K562 (cell line): ENCODE measurements at regions not wholly inside any gene's neighbourhood (a gene's known extent, or its start where the extent isn't known, plus 50 kb on each side); places are given as distances from the start of the nearest gene placed in this dataset.

ENCODE experiments used
- ATAC-seq: fragments of 200-7000 bp; cut with Tn5 transposase; 3 replicates; pipeline ENCODE4 v1.9.1; 2020; ENCODE audit warnings: moderate library complexity
- BruUV-seq: library from RNA; stranded (reverse); fragments of 400-500 nt; replicated peaks from 2 replicates; lab custom pipeline; 2021; lab: Mats Ljungman, UMichigan
- CTCF ChIA-PET: fragments of 300-600 bp; formaldehyde crosslinking; extraction: SDS; loops from one replicate; lab custom pipeline; 2021; ENCODE audit warnings: low intra/inter-chr PET ratio; lab: Yijun Ruan, JAX
- POLR2A ChIA-PET: fragments of 300-600, 350-650 bp; sonication (Branson Sonifier 250); formaldehyde crosslinking; extraction: SDS; loops from one replicate; lab custom pipeline; 2021; ENCODE audit warnings: antibody characterized with exemption, inconsistent platforms; lab: Yijun Ruan, JAX
- DNase-seq, 4 experiments: peaks; one replicate each; pipeline versions ENCODE4 v3.0.0 to v3.0.0-alpha.2; 2011 to 2018; ENCODE audit warnings: low spot score in 3 of 4, mixed read lengths in 3 of 4; ENCODE audit errors: extremely low read depth in 1 of 4
- FAIRE-seq: peaks from 2 replicates; lab custom pipeline; 2011; peaks lifted over from hg19 to GRCh38; lab: Jason Lieb, UNC
- H2AFZ ChIP-seq: 2 replicates; pipeline ENCODE4 v1.6.0; 2011; ENCODE audit warnings: low read depth, low read length, control low read depth, inconsistent platforms
- H3K27ac ChIP-seq: fragments of 200-600 bp; 3 replicates; pipeline ENCODE4 v1.8.0; 2011; ENCODE audit warnings: low read depth, mild to moderate bottlenecking, control low read depth, inconsistent platforms, low read length, moderate library complexity, mixed read lengths; ENCODE audit errors: extremely low read depth
- H3K27me3 ChIP-seq, 2 experiments: fragments of 300-600 bp in 1 of 2; 2 replicates in 1 of 2; 3 replicates in 1 of 2; pipeline versions ENCODE4 v1.6.0 to v1.8.0; 2011; ENCODE audit warnings: inconsistent platforms in 2 of 2, low read length in 2 of 2, mild to moderate bottlenecking in 1 of 2, mixed read lengths in 1 of 2, moderate library complexity in 1 of 2; ENCODE audit not compliant: control insufficient read depth in 2 of 2, insufficient read depth in 2 of 2
- H3K36me3 ChIP-seq: fragments of 300-600 bp; 3 replicates; pipeline ENCODE4 v1.8.0; 2011; ENCODE audit warnings: mild to moderate bottlenecking, low read length, inconsistent platforms; ENCODE audit not compliant: control insufficient read depth, insufficient read depth
- H3K4me1 ChIP-seq, 2 experiments: fragments of 200-600 bp in 1 of 2; replicated peaks in 1 of 2; 2 replicates in 1 of 2; 3 replicates in 1 of 2; pipeline versions ENCODE4 v1.5.1 to v1.8.0; 2011; ENCODE audit warnings: inconsistent platforms in 2 of 2, low read length in 2 of 2, mild to moderate bottlenecking in 1 of 2, mixed read lengths in 1 of 2, moderate library complexity in 1 of 2; ENCODE audit not compliant: control insufficient read depth in 2 of 2, insufficient read depth in 2 of 2
- H3K4me2 ChIP-seq: 2 replicates; pipeline ENCODE4 v1.6.1; 2011; ENCODE audit warnings: low read length, control low read depth, inconsistent platforms, mixed read lengths; ENCODE audit not compliant: insufficient read depth
- H3K4me3 ChIP-seq: fragments of 200-600 bp; sonication (generic), shearing (Covaris generic); 2 replicates; pipeline ENCODE4 v1.5.1; 2016; ENCODE audit warnings: control low read depth, inconsistent platforms
- H3K79me2 ChIP-seq: fragments of 200-600 bp; 3 replicates; pipeline ENCODE4 v1.8.0; 2011; ENCODE audit warnings: low read length, inconsistent platforms; ENCODE audit not compliant: control insufficient read depth, insufficient read depth
- H3K9ac ChIP-seq, 2 experiments: 2 replicates each; pipeline versions ENCODE4 v1.6.0 to v1.6.1; 2011; ENCODE audit warnings: low read depth in 2 of 2, low read length in 2 of 2, control low read depth in 1 of 2, inconsistent platforms in 1 of 2, mild to moderate bottlenecking in 1 of 2, mixed read lengths in 1 of 2; ENCODE audit not compliant: insufficient read depth in 1 of 2
- H3K9me1 ChIP-seq: one replicate; pipeline ENCODE4 v1.6.0; 2011; ENCODE audit warnings: inconsistent platforms, mild to moderate bottlenecking, low read length, moderate library complexity; ENCODE audit not compliant: control insufficient read depth, insufficient read depth
- H3K9me3 ChIP-seq: replicated peaks from 2 replicates; pipeline ENCODE4 v1.5.1; 2011; ENCODE audit warnings: low read depth, low read length, inconsistent platforms; ENCODE audit not compliant: control insufficient read depth, insufficient read depth
- H4K20me1 ChIP-seq: replicated peaks from 2 replicates; pipeline ENCODE4 v1.6.1; 2011; ENCODE audit warnings: low read length, inconsistent platforms, mixed read lengths; ENCODE audit not compliant: control insufficient read depth, insufficient read depth
- BCL6 ChIP-seq: fragments of 250-450 bp; sonication (Bioruptor Pico); IDR thresholded peaks from 2 replicates; pipeline ENCODE4 v1.4.0; 2020
- CHD2 ChIP-seq: IDR thresholded peaks from 2 replicates; pipeline ENCODE4 v1.6.1; 2011; ENCODE audit warnings: low read depth, low read length
- CTBP1 ChIP-seq: fragments of 450-650 bp; IDR thresholded peaks from 2 replicates; pipeline ENCODE4 v1.6.1; 2016; ENCODE audit warnings: borderline replicate concordance
- EP300 ChIP-seq: IDR thresholded peaks from 2 replicates; pipeline ENCODE4 v1.6.1; 2012; ENCODE audit warnings: low read length, improper control_type of control experiment
- MYC ChIP-seq, 2 experiments: fragments of 250-450 bp in 1 of 2; sonication (Bioruptor Pico) in 1 of 2; IDR thresholded peaks; 2 replicates each; pipeline versions ENCODE4 v1.5.1 to v1.6.1; 2012 to 2021; ENCODE audit warnings: low read depth in 2 of 2, borderline replicate concordance in 1 of 2, improper control_type of control experiment in 1 of 2, low read length in 1 of 2, mild to moderate bottlenecking in 1 of 2, moderate library complexity in 1 of 2
- NR2C1 ChIP-seq, 2 experiments: fragments of 450-650 bp; IDR thresholded peaks; 2 replicates each; pipeline ENCODE4 v1.6.1; 2017; ENCODE audit warnings: mild to moderate bottlenecking in 2 of 2, antibody characterized with exemption in 1 of 2, inconsistent platforms in 1 of 2, missing compliant biosample characterization in 1 of 2, missing genetic modification characterization in 1 of 2
- POLR2A ChIP-seq: fragments of 450-650 bp; conservative IDR thresholded peaks from 2 replicates; pipeline ENCODE4 v1.6.1; 2016
- RBM14 ChIP-seq: fragments of 200-400 bp; formaldehyde crosslinking; IDR thresholded peaks from 2 replicates; pipeline ENCODE4 v1.6.1; 2018; ENCODE audit warnings: low read depth, mild to moderate bottlenecking, low read length, moderate library complexity, borderline replicate concordance; ENCODE audit not compliant: insufficient read depth
- SIN3A ChIP-seq, 2 experiments: fragments of 150-350 bp in 1 of 2; IDR thresholded peaks; 2 replicates each; pipeline ENCODE4 v1.6.1; 2011 to 2016; ENCODE audit warnings: borderline replicate concordance in 2 of 2, low read depth in 2 of 2, low read length in 2 of 2, mild to moderate bottlenecking in 2 of 2, moderate library complexity in 2 of 2; ENCODE audit not compliant: control insufficient read depth in 1 of 2
- SUPT5H ChIP-seq: fragments of 450-650 bp; IDR thresholded peaks from 2 replicates; pipeline ENCODE4 v1.6.1; 2016
- WGBS: fragments of 100-300 bp; shearing (Covaris generic); methylation state at CpG from one replicate; pipeline ENCODE4 v1.1.6; 2016; ENCODE audit warnings: low coverage, mixed read lengths; ENCODE audit not compliant: insufficient coverage; ENCODE audit errors: missing lambda C conversion rate; 5-methylcytosine and 5-hydroxymethylcytosine counted together
- in situ Hi-C: fragments of 300-500 bp; cut with MboI; formaldehyde crosslinking; loops from 4 replicates; pipeline ENCODE4 v1.15.0; 2018; ENCODE audit warnings: inconsistent platforms, mixed read lengths
- intact Hi-C: fragments of 100-400 bp; cut with micrococcal nuclease; formaldehyde crosslinking; loops from 2 replicates; pipeline ENCODE4 v1.14.2; 2022
- TF ChIP-seq, protein P1 (sequence below): fragments of 250-450 bp; sonication (Bioruptor Pico); IDR thresholded peaks from 2 replicates; pipeline ENCODE4 v1.5.0; 2022; ENCODE audit warnings: mild to moderate bottlenecking
- TF ChIP-seq, protein P2 (sequence below): fragments of 250-450 bp; sonication (Bioruptor Pico); IDR thresholded peaks from 2 replicates; pipeline ENCODE4 v1.6.1; 2021; ENCODE audit warnings: mild to moderate bottlenecking

DNA sequence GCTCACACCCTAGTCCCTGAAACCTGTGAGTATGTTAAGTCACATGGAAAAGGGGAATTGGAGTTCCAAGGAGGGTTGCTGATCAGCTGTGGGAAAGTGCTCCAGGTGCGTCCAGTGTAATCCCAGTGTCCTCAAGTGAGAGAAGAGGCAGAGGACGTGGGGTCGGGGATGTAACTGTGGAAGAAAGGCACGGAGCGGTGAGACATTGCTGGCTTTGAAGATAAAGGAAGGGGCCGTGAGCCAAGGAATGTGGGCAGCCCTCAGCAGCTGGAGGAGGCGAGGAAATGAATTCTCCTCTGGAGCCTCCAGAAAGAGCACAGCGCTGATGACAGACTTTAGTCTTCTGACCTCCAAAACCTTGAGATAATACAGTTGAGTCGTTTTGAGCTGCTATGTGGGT, 191.6 kb upstream of the TMEM132C start:
- DNase-seq (no peak), FAIRE-seq (no peak), ATAC-seq (no peak)
- Histone ChIP-seq H3K27ac (no peak overlapping the region), H3K4me2 (no peak overlapping the region), H3K79me2 (no peaks in the 10 kb centered on the region), H3K4me1 (no peaks in the 10 kb centered on the region), H3K9me3 (no peaks in the 10 kb centered on the region), H3K9me1 (no peaks in the 10 kb centered on the region), H3K9ac (no peak overlapping the region), H2AFZ (no peak overlapping the region), H4K20me1 (no peaks in the 10 kb centered on the region), H3K27me3 (no peaks in the 10 kb centered on the region), H3K4me3 (no peak overlapping the region), H3K36me3 (no peaks in the 10 kb centered on the region)
- 2% methylated on average over 9 of the region's 9 CpGs for WGBS
- in situ Hi-C loops (no loop called here), intact Hi-C loops (no loop called here)
- TF ChIP-seq, protein P1, sequence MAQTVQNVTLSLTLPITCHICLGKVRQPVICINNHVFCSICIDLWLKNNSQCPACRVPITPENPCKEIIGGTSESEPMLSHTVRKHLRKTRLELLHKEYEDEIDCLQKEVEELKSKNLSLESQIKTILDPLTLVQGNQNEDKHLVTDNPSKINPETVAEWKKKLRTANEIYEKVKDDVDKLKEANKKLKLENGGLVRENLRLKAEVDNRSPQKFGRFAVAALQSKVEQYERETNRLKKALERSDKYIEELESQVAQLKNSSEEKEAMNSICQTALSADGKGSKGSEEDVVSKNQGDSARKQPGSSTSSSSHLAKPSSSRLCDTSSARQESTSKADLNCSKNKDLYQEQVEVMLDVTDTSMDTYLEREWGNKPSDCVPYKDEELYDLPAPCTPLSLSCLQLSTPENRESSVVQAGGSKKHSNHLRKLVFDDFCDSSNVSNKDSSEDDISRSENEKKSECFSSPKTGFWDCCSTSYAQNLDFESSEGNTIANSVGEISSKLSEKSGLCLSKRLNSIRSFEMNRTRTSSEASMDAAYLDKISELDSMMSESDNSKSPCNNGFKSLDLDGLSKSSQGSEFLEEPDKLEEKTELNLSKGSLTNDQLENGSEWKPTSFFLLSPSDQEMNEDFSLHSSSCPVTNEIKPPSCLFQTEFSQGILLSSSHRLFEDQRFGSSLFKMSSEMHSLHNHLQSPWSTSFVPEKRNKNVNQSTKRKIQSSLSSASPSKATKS (CRISPR knock-in tag), result no peak
- TF ChIP-seq SIN3A (IDR thresholded peaks at IDR 0.05; ENCODE audit: borderline replicate concordance in 2 of 2, control insufficient read depth in 1 of 2, low read depth in 2 of 2, low read length in 2 of 2) (no peak), POLR2A (no peak), CHD2 (no peak), BCL6 (CRISPR knock-in tag) (no peak), EP300 (no peak), NR2C1 (IDR thresholded peaks at IDR 0.05) (no peak), NR2C1 (tag; IDR thresholded peaks at IDR 0.05) (no peak), SUPT5H (no peak), MYC (IDR thresholded peaks at IDR 0.05; ENCODE audit: low read depth, low read length) (no peak), MYC (CRISPR knock-in tag; IDR thresholded peaks at IDR 0.05; ENCODE audit: borderline replicate concordance, low read depth) (no peak), RBM14 (no peak), CTBP1 (no peak)
- TF ChIP-seq, protein P2, sequence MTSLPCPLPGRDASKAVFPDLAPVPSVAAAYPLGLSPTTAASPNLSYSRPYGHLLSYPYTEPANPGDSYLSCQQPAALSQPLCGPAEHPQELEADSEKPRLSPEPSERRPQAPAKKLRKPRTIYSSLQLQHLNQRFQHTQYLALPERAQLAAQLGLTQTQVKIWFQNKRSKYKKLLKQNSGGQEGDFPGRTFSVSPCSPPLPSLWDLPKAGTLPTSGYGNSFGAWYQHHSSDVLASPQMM (CRISPR knock-in tag), result no peak
- ChIA-PET POLR2A (no interaction called here), CTCF (no interaction called here)
- no TSS peak for BruUV-seq
